Astrocyte (in vitro differentiated cells and primary cell): ENCODE measurements at regions not wholly inside any gene's neighbourhood (a gene's known extent, or its start where the extent isn't known, plus 50 kb on each side); places are given as distances from the start of the nearest gene placed in this dataset.

ENCODE experiments used
- DNase-seq: peaks from one replicate; pipeline ENCODE4 v3.0.0-alpha.2; 2010; ENCODE audit warnings: low read depth
- FAIRE-seq: peaks from 2 replicates; lab custom pipeline; 2011; peaks lifted over from hg19 to GRCh38; lab: Jason Lieb, UNC
- H2AFZ ChIP-seq: 2 replicates; pipeline ENCODE4 v1.6.0; 2012; ENCODE audit warnings: low read depth, low read length, inconsistent platforms
- H3K27ac ChIP-seq: 2 replicates; pipeline ENCODE4 v1.5.1; 2011; ENCODE audit warnings: low read depth, low read length, inconsistent platforms
- H3K27me3 ChIP-seq: 2 replicates; pipeline ENCODE4 v1.6.0; 2011; ENCODE audit warnings: low read length, inconsistent platforms; ENCODE audit not compliant: insufficient read depth
- H3K36me3 ChIP-seq: 2 replicates; pipeline ENCODE4 v1.5.1; 2011; ENCODE audit warnings: low read length, inconsistent platforms; ENCODE audit not compliant: insufficient read depth
- H3K4me1 ChIP-seq: 2 replicates; pipeline ENCODE4 v1.5.1; 2011; ENCODE audit warnings: low read length, inconsistent platforms; ENCODE audit not compliant: insufficient read depth
- H3K4me2 ChIP-seq: 2 replicates; pipeline ENCODE4 v1.6.0; 2012; ENCODE audit warnings: low read length, inconsistent platforms
- H3K4me3 ChIP-seq: 2 replicates; pipeline ENCODE4 v1.5.1; 2011; ENCODE audit warnings: low read depth, mild to moderate bottlenecking, low read length, inconsistent platforms; ENCODE audit not compliant: insufficient read depth
- H3K79me2 ChIP-seq: 2 replicates; pipeline ENCODE4 v1.6.0; 2012; ENCODE audit warnings: mild to moderate bottlenecking, low read length, inconsistent platforms; ENCODE audit not compliant: insufficient read depth
- H3K9ac ChIP-seq: 2 replicates; pipeline ENCODE4 v1.6.0; 2012; ENCODE audit warnings: mild to moderate bottlenecking, low read length, inconsistent platforms
- H3K9me3 ChIP-seq: 2 replicates; pipeline ENCODE4 v1.5.1; 2012; ENCODE audit warnings: low read depth, mild to moderate bottlenecking, low read length, inconsistent platforms; ENCODE audit not compliant: insufficient read depth
- H4K20me1 ChIP-seq: 2 replicates; pipeline ENCODE4 v1.6.0; 2012; ENCODE audit warnings: low read length, inconsistent platforms; ENCODE audit not compliant: insufficient read depth
- H3K27ac Mint-ChIP-seq: one replicate; pipeline ENCODE4 v1.8.0; 2021; ENCODE audit warnings: mild to moderate bottlenecking, mixed read lengths; ENCODE audit not compliant: unreplicated experiment
- H3K27me3 Mint-ChIP-seq: one replicate; pipeline ENCODE4 v1.8.0; 2021; ENCODE audit warnings: low read depth, mixed read lengths; ENCODE audit not compliant: unreplicated experiment
- H3K36me3 Mint-ChIP-seq: one replicate; pipeline ENCODE4 v1.8.0; 2021; ENCODE audit warnings: low read depth, mixed read lengths; ENCODE audit not compliant: unreplicated experiment
- H3K4me1 Mint-ChIP-seq: one replicate; pipeline ENCODE4 v1.8.0; 2021; ENCODE audit warnings: low read depth, mixed read lengths; ENCODE audit not compliant: unreplicated experiment
- H3K4me3 Mint-ChIP-seq: one replicate; pipeline ENCODE4 v1.8.0; 2021; ENCODE audit warnings: mild to moderate bottlenecking, moderate library complexity, mixed read lengths; ENCODE audit not compliant: unreplicated experiment
- H3K9me3 Mint-ChIP-seq: one replicate; pipeline ENCODE4 v1.8.0; 2021; ENCODE audit warnings: mild to moderate bottlenecking, mixed read lengths; ENCODE audit not compliant: unreplicated experiment
- CTCF ChIP-seq: IDR thresholded peaks from 2 replicates; pipeline ENCODE4 v1.5.1; 2011; ENCODE audit warnings: low read depth, mild to moderate bottlenecking, inconsistent platforms, low read length, moderate library complexity; ENCODE audit not compliant: insufficient read depth
- EZH2 ChIP-seq: IDR thresholded peaks from 2 replicates; pipeline ENCODE4 v1.6.1; 2012; ENCODE audit warnings: mild to moderate bottlenecking, low read length, inconsistent platforms; ENCODE audit not compliant: insufficient read depth

DNA sequence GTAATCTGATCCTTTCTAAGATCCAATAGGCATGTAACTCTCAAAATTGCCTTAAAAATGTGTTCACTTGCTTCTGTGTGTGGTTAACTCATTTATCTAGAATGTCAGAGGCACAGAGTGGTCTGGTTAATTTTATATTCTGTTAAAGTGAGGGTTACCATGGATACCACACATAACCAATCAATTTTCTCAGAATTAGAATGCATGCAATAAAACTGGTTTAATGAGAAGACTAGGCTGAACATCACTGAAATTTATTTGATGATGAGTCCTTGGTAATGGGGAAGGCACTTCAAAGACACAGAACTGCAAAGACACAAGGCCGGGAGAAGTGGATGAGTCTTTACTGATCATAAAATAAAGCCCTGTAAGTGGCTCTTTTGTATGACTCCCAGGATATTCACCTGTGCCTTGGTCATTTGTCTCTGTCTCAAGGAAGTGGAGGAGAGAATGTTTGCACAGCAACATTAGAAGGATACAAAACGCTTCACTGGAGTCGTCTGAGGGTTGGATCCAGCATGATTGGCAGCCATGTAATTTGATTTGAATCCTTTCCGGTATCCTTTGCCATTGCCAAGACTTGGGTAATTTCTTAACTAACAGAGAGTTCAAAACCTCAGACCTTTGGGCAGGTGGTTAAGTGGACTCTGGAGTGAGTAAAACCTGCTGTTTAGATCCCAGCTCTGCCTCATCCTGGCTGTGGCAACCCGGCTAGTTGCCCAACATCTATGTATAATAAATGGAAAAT lies 94.0 kb upstream of the RBPJ start:
- Mint-ChIP-seq H3K9me3 (peaks cover 6% of the 10 kb centered on the region), H3K27ac (no peak overlapping the region), H3K36me3 (no peaks in the 10 kb centered on the region), H3K4me1 (peaks cover 1% of the 10 kb centered on the region), H3K27me3 (no peaks in the 10 kb centered on the region), H3K4me3 (no peak overlapping the region)
- Histone ChIP-seq H3K4me2 (no peak overlapping the region), H3K4me1 (peaks cover 3% of the 10 kb centered on the region), H3K4me3 (no peak overlapping the region), H3K9me3 (no peaks in the 10 kb centered on the region), H3K36me3 (no peaks in the 10 kb centered on the region), H3K9ac (no peak overlapping the region), H3K79me2 (no peaks in the 10 kb centered on the region), H3K27ac (no peak overlapping the region), H2AFZ (no peak overlapping the region), H4K20me1 (no peaks in the 10 kb centered on the region), H3K27me3 (no peaks in the 10 kb centered on the region)
- TF ChIP-seq EZH2 = no peak
- no peak for TF ChIP-seq CTCF
- no peak for FAIRE-seq
- peak; percentile 40 for DNase-seq

DNA sequence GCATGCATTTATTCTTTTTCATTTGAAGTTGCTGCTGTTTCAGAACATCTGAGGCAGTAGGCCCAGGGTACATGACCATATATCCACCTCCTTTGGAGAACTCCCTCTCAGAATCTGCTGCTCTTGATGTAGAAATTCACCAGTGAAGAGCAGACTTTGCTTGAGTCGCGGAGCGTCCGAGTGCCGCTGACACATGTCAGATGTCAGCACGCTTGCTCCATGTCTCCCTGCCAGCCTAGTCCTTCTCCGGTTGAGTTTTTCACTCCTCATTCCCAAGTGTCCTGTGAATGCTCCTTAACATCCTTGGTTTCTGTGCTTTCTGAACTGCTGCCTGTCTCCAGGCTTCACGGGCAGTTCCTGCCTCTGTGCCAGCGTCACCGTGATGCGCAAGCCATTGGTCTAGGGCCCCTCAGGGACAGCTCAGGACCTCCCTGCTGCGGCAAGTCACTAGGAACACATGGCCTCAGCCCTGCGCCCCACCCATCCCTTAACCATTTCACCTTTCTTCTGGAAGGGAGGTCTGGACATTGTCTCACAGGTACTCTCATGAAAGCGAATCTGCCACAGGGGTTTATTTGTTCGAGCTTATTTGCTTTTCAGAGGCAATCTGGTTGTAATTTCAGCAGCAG lies 93.1 kb upstream of the RBPJ start:
- Mint-ChIP-seq H3K36me3 (no peaks in the 10 kb centered on the region), H3K27me3 (no peaks in the 10 kb centered on the region), H3K4me1 (no peaks in the 10 kb centered on the region), H3K9me3 (peaks cover 6% of the 10 kb centered on the region), H3K27ac (no peak overlapping the region), H3K4me3 (no peak overlapping the region)
- no peak overlapping the region for H3K4me3 ChIP-seq
- no peaks in the 10 kb centered on the region for H3K79me2 ChIP-seq
- no peak overlapping the region for H3K4me2 ChIP-seq
- no peak overlapping the region for H3K9ac ChIP-seq
- no peaks in the 10 kb centered on the region for H4K20me1 ChIP-seq
- no peaks in the 10 kb centered on the region for H3K27me3 ChIP-seq
- FAIRE-seq (no peak), DNase-seq (no peak)
- H2AFZ ChIP-seq = no peak overlapping the region
- no peaks in the 10 kb centered on the region for H3K9me3 ChIP-seq
- H3K4me1 ChIP-seq = no peaks in the 10 kb centered on the region
- no peak overlapping the region for H3K27ac ChIP-seq
- TF ChIP-seq CTCF (no peak), EZH2 (no peak)
- no peaks in the 10 kb centered on the region for H3K36me3 ChIP-seq

- H4K20me1 ChIP-seq = no peaks in the 10 kb centered on the region
- H3K4me2 ChIP-seq = no peak overlapping the region
- Mint-ChIP-seq H3K36me3 (no peaks in the 10 kb centered on the region), H3K4me1 (no peaks in the 10 kb centered on the region), H3K4me3 (no peak overlapping the region), H3K27ac (no peak overlapping the region), H3K9me3 (peaks cover 6% of the 10 kb centered on the region), H3K27me3 (no peaks in the 10 kb centered on the region)
- DNase-seq (no peak), FAIRE-seq (no peak)
- no peak overlapping the region for H3K4me3 ChIP-seq
- no peak overlapping the region for H2AFZ ChIP-seq
- no peaks in the 10 kb centered on the region for H3K27me3 ChIP-seq
- TF ChIP-seq EZH2 = no peak
- no peak for TF ChIP-seq CTCF
- no peaks in the 10 kb centered on the region for H3K36me3 ChIP-seq
- H3K27ac ChIP-seq = no peak overlapping the region
- H3K79me2 ChIP-seq = no peaks in the 10 kb centered on the region
- H3K9ac ChIP-seq = no peak overlapping the region
- no peaks in the 10 kb centered on the region for H3K4me1 ChIP-seq
- H3K9me3 ChIP-seq = no peaks in the 10 kb centered on the region
Observed at GRCh38 chr4:26228883-26229282, 91.9 kb upstream of the RBPJ start.
